ENCODE measurements at regions not wholly inside any gene's neighbourhood (a gene's known extent, or its start where the extent isn't known, plus 50 kb on each side); places are given as distances from the start of the nearest gene placed in this dataset.
A peak's percentile ranks its signal among the peaks of the same experiment; 100 is the strongest.

DNA sequence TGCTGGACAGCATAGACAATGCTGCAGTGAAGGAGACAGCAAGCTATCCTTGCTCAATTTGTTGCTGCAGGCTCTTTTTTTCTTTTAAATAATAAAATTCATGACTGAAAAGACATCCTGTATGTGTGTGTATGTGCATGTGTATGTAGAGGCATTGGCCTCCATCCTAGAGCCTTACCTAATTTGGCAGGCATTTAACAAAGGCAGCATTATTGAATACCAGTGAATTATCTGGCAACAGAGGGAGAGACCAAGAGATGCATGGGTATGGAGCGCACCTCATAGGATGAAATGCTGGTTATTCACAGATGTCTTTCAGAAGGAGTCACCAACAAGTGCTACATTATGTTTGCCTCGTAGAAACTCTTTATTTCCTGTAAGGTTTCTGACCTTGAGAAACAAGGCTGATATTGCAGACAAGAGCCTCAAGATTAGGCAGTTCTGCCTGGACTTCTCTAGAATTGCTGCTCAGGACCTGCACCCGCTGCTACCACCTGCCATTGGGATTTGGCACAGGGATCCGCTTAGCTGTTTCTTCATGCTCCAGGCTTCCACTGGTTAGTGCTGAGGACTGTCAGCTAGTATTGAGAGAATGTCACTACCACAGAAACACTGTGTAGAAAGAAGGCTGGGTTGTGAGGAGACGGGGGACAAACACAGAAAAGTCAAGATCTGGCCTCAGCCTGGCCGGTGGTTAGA is 247.7 kb upstream of the RFX3 start:
- H3K27ac ChIP-seq (ENCODE audit: low read depth, low read length): no peak overlapping the region
- H3K36me3 ChIP-seq (ENCODE audit: control insufficient read depth in 1 of 2, insufficient read depth in 2 of 2, low read length in 2 of 2): no peaks in the 10 kb centered on the region
- no peaks in the 10 kb centered on the region for H3K27me3 ChIP-seq (ENCODE audit: insufficient read depth, low read length)
- no peak overlapping the region for H2AFZ ChIP-seq (ENCODE audit: insufficient read depth, low read length, poor library complexity)
- DNase-seq: no peak
- H3K9me3 ChIP-seq (ENCODE audit: insufficient read depth, low read depth, low read length): no peaks in the 10 kb centered on the region
- no peaks in the 10 kb centered on the region for H3K79me2 ChIP-seq (ENCODE audit: control insufficient read depth, insufficient read depth, low read length, poor library complexity)
- no peak overlapping the region for H3K14ac ChIP-seq (ENCODE audit: low read length)
- no peak overlapping the region for H3K18ac ChIP-seq (ENCODE audit: low read length)
- no peak overlapping the region for H2BK120ac ChIP-seq (ENCODE audit: insufficient read depth, low read length, poor library complexity)
- no peak overlapping the region for H2BK5ac ChIP-seq (ENCODE audit: low read depth, low read length, poor library complexity)
- no peaks in the 10 kb centered on the region for H3K79me1 ChIP-seq (ENCODE audit: low read length)
- H2BK12ac ChIP-seq (ENCODE audit: low read length): no peak overlapping the region
- no peak overlapping the region for H3K23ac ChIP-seq (ENCODE audit: low read length)
- H3K4ac ChIP-seq (ENCODE audit: low read depth, low read length): no peak overlapping the region
- no peak overlapping the region for H4K12ac ChIP-seq (ENCODE audit: low read depth, low read length)
- no peak overlapping the region for H3K4me3 ChIP-seq (ENCODE audit: low read depth, low read length)
- no peak overlapping the region for H2AK5ac ChIP-seq (ENCODE audit: low read length)
- H4K91ac ChIP-seq (ENCODE audit: low read depth, low read length): no peak overlapping the region
- H4K8ac ChIP-seq (ENCODE audit: low read depth, low read length): no peak overlapping the region
- no peak overlapping the region for H3K4me2 ChIP-seq (ENCODE audit: low read length)
- H3K9ac ChIP-seq (ENCODE audit: low read length): no peak overlapping the region
- H3K4me1 ChIP-seq (ENCODE audit: control insufficient read depth in 1 of 2, insufficient read depth in 2 of 2, low read length in 2 of 2): no peaks in the 10 kb centered on the region
- WGBS (ENCODE audit: extremely low coverage, insufficient coverage, insufficient read length): no CpG with 5 or more reads among the region's 6 CpGs

- no peak overlapping the region for H4K91ac ChIP-seq (ENCODE audit: low read depth, low read length)
- H3K4me1 ChIP-seq (ENCODE audit: control insufficient read depth in 1 of 2, insufficient read depth in 2 of 2, low read length in 2 of 2): no peaks in the 10 kb centered on the region
- no peaks in the 10 kb centered on the region for H3K27me3 ChIP-seq (ENCODE audit: insufficient read depth, low read length)
- no peak for DNase-seq
- H3K23ac ChIP-seq (ENCODE audit: low read length): no peak overlapping the region
- no peak overlapping the region for H3K4me2 ChIP-seq (ENCODE audit: low read length)
- H3K9ac ChIP-seq (ENCODE audit: low read length): peak overlapping the region; percentile 55
- H3K14ac ChIP-seq (ENCODE audit: low read length): no peak overlapping the region
- H3K4me3 ChIP-seq (ENCODE audit: low read depth, low read length): no peak overlapping the region
- no peaks in the 10 kb centered on the region for H3K79me1 ChIP-seq (ENCODE audit: low read length)
- no peak overlapping the region for H2AFZ ChIP-seq (ENCODE audit: insufficient read depth, low read length, poor library complexity)
- no peak overlapping the region for H2BK5ac ChIP-seq (ENCODE audit: low read depth, low read length, poor library complexity)
- no peak overlapping the region for H2AK5ac ChIP-seq (ENCODE audit: low read length)
- H3K9me3 ChIP-seq (ENCODE audit: insufficient read depth, low read depth, low read length): no peaks in the 10 kb centered on the region
- no peak overlapping the region for H3K4ac ChIP-seq (ENCODE audit: low read depth, low read length)
- no peak overlapping the region for H4K12ac ChIP-seq (ENCODE audit: low read depth, low read length)
- H3K36me3 ChIP-seq (ENCODE audit: control insufficient read depth in 1 of 2, insufficient read depth in 2 of 2, low read length in 2 of 2): no peaks in the 10 kb centered on the region
- no peak overlapping the region for H3K18ac ChIP-seq (ENCODE audit: low read length)
- no peak overlapping the region for H3K27ac ChIP-seq (ENCODE audit: low read depth, low read length)
- no peak overlapping the region for H2BK12ac ChIP-seq (ENCODE audit: low read length)
- WGBS (ENCODE audit: extremely low coverage, insufficient coverage, insufficient read length): no CpG with 5 or more reads among the region's 4 CpGs
- H3K79me2 ChIP-seq (ENCODE audit: control insufficient read depth, insufficient read depth, low read length, poor library complexity): no peaks in the 10 kb centered on the region
- H4K8ac ChIP-seq (ENCODE audit: low read depth, low read length): no peak overlapping the region
- H2BK120ac ChIP-seq (ENCODE audit: insufficient read depth, low read length, poor library complexity): no peak overlapping the region
These were observed 243.8 kb upstream of the RFX3 start for GRCh38 chr9:3769646-3770045.

DNA sequence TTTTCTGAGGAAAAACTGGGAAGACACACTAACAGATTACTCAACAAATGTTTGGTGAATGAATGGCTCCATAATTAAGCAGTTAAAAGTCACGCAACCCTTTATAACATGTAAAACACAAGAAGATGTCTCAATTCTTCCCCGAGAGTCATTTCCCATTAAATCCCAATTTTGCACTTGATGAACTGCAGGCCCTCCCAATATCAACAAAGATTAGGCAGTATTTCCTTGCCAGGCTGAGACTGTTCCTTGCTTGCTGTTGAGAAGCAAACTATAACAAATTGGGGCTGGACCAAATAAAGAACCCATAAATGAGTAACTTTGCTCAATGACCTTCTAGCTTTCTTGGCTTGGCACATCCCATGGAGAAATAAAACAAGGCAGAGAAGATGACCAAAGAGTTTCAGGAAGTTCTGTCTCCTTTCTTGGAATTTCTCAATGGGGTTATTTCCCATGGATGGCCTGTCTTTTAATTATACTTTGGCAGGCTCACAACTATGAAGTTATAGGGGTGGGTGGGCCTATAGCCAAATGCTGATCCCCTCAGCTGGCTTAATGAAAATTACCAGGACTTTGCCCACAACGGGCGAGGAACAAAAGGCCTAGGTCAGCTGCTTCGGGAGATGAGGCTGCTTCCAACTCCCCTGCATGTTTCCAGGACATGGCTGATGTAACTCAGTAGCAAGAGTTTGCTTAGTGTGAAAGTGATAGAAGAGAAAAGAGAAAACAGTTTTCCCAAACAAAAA is 243.1 kb upstream of the RFX3 start:
- WGBS (ENCODE audit: extremely low coverage, insufficient coverage, insufficient read length): no CpG with 5 or more reads among the region's 5 CpGs
- H3K9ac ChIP-seq (ENCODE audit: low read length): no peak overlapping the region
- H4K91ac ChIP-seq (ENCODE audit: low read depth, low read length): no peak overlapping the region
- no peak overlapping the region for H2BK120ac ChIP-seq (ENCODE audit: insufficient read depth, low read length, poor library complexity)
- H2BK12ac ChIP-seq (ENCODE audit: low read length): no peak overlapping the region
- H2BK5ac ChIP-seq (ENCODE audit: low read depth, low read length, poor library complexity): no peak overlapping the region
- no peaks in the 10 kb centered on the region for H3K4me1 ChIP-seq (ENCODE audit: control insufficient read depth in 1 of 2, insufficient read depth in 2 of 2, low read length in 2 of 2)
- no peak overlapping the region for H4K12ac ChIP-seq (ENCODE audit: low read depth, low read length)
- no peak overlapping the region for H4K8ac ChIP-seq (ENCODE audit: low read depth, low read length)
- no peaks in the 10 kb centered on the region for H3K36me3 ChIP-seq (ENCODE audit: control insufficient read depth in 1 of 2, insufficient read depth in 2 of 2, low read length in 2 of 2)
- H3K79me2 ChIP-seq (ENCODE audit: control insufficient read depth, insufficient read depth, low read length, poor library complexity): no peaks in the 10 kb centered on the region
- H3K4me2 ChIP-seq (ENCODE audit: low read length): no peak overlapping the region
- H3K4ac ChIP-seq (ENCODE audit: low read depth, low read length): no peak overlapping the region
- H2AK5ac ChIP-seq (ENCODE audit: low read length): no peak overlapping the region
- H3K23ac ChIP-seq (ENCODE audit: low read length): no peak overlapping the region
- H3K4me3 ChIP-seq (ENCODE audit: low read depth, low read length): no peak overlapping the region
- no peaks in the 10 kb centered on the region for H3K9me3 ChIP-seq (ENCODE audit: insufficient read depth, low read depth, low read length)
- H3K14ac ChIP-seq (ENCODE audit: low read length): no peak overlapping the region
- H2AFZ ChIP-seq (ENCODE audit: insufficient read depth, low read length, poor library complexity): no peak overlapping the region
- no peak overlapping the region for H3K18ac ChIP-seq (ENCODE audit: low read length)
- no peaks in the 10 kb centered on the region for H3K27me3 ChIP-seq (ENCODE audit: insufficient read depth, low read length)
- peak in 1 of 2 donors; percentile 10 for DNase-seq
- no peaks in the 10 kb centered on the region for H3K79me1 ChIP-seq (ENCODE audit: low read length)
- H3K27ac ChIP-seq (ENCODE audit: low read depth, low read length): no peak overlapping the region

DNA sequence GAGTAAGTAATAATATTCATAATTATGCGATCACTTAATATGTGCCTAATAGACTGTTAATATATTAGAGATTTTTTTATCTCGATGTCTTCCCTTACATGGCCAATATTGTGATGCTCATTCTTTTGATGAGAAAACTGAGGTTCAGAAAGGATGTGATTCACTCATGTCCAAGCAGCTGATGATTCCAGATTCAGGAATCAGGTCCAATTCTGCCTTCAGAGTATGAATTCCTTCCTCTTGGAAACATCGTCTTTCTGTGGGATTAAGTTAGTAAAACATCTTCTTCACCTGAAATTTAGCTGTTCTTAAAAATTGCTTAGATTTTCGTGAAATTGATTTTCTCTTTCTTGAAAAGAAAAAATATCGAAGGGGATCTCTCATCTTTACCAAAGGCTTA is 242.5 kb upstream of the RFX3 start:
- Histone ChIP-seq H3K79me1 (ENCODE audit: low read length) (no peaks in the 10 kb centered on the region), H3K23ac (ENCODE audit: low read length) (no peak overlapping the region), H4K8ac (ENCODE audit: low read depth, low read length) (no peak overlapping the region), H4K12ac (ENCODE audit: low read depth, low read length) (no peak overlapping the region), H3K27ac (ENCODE audit: low read depth, low read length) (no peak overlapping the region), H3K4me3 (ENCODE audit: low read depth, low read length) (no peak overlapping the region), H3K14ac (ENCODE audit: low read length) (no peak overlapping the region), H3K4me2 (ENCODE audit: low read length) (no peak overlapping the region), H3K27me3 (ENCODE audit: insufficient read depth, low read length) (no peaks in the 10 kb centered on the region), H3K79me2 (ENCODE audit: control insufficient read depth, insufficient read depth, low read length, poor library complexity) (no peaks in the 10 kb centered on the region), H3K4me1 (ENCODE audit: control insufficient read depth in 1 of 2, insufficient read depth in 2 of 2, low read length in 2 of 2) (no peaks in the 10 kb centered on the region), H3K9me3 (ENCODE audit: insufficient read depth, low read depth, low read length) (no peaks in the 10 kb centered on the region), H2BK120ac (ENCODE audit: insufficient read depth, low read length, poor library complexity) (no peak overlapping the region), H3K4ac (ENCODE audit: low read depth, low read length) (no peak overlapping the region), H4K91ac (ENCODE audit: low read depth, low read length) (no peak overlapping the region), H2BK5ac (ENCODE audit: low read depth, low read length, poor library complexity) (no peak overlapping the region), H2AK5ac (ENCODE audit: low read length) (no peak overlapping the region), H3K9ac (ENCODE audit: low read length) (no peak overlapping the region), H3K36me3 (ENCODE audit: control insufficient read depth in 1 of 2, insufficient read depth in 2 of 2, low read length in 2 of 2) (no peaks in the 10 kb centered on the region), H3K18ac (ENCODE audit: low read length) (no peak overlapping the region), H2BK12ac (ENCODE audit: low read length) (no peak overlapping the region), H2AFZ (ENCODE audit: insufficient read depth, low read length, poor library complexity) (no peak overlapping the region)
- WGBS (ENCODE audit: extremely low coverage, insufficient coverage, insufficient read length): no CpG with 5 or more reads among the region's 5 CpGs
- DNase-seq: no peak

Data from trophoblast cell (in vitro differentiated cells and primary cell).